Calu3 (cell line): ENCODE measurements at regions not wholly inside any gene's neighbourhood (a gene's known extent, or its start where the extent isn't known, plus 50 kb on each side); places are given as distances from the start of the nearest gene placed in this dataset.

Experiments
- BruUV-seq: library from RNA; stranded (reverse); fragments of 400-500 nt; replicated peaks from 2 replicates; lab custom pipeline; 2021; lab: Mats Ljungman, UMichigan
- CTCF ChIA-PET: fragments of 300-600 bp; sonication (Branson Sonifier 250); formaldehyde crosslinking; loops from one replicate; lab custom pipeline; 2022; ENCODE audit warnings: antibody characterized with exemption; lab: Charles Lee
- DNase-seq: peaks from one replicate; pipeline ENCODE4 v3.0.0; 2022
- H3K27ac Mint-ChIP-seq: one replicate; pipeline ENCODE4 v1.8.0; 2022; ENCODE audit warnings: mixed read lengths; ENCODE audit not compliant: unreplicated experiment
- H3K27me3 Mint-ChIP-seq: one replicate; pipeline ENCODE4 v1.8.0; 2022; ENCODE audit warnings: mixed read lengths; ENCODE audit not compliant: unreplicated experiment
- H3K36me3 Mint-ChIP-seq: one replicate; pipeline ENCODE4 v1.8.0; 2022; ENCODE audit warnings: mild to moderate bottlenecking, moderate library complexity, mixed read lengths; ENCODE audit not compliant: insufficient read depth, unreplicated experiment
- H3K4me1 Mint-ChIP-seq: one replicate; pipeline ENCODE4 v1.8.0; 2022; ENCODE audit warnings: mild to moderate bottlenecking, low read depth, mixed read lengths; ENCODE audit not compliant: unreplicated experiment
- H3K4me3 Mint-ChIP-seq: one replicate; pipeline ENCODE4 v1.8.0; 2022; ENCODE audit warnings: mild to moderate bottlenecking, low read depth, moderate library complexity, mixed read lengths; ENCODE audit not compliant: unreplicated experiment
- H3K9me3 Mint-ChIP-seq: one replicate; pipeline ENCODE4 v1.8.0; 2022; ENCODE audit warnings: low read depth, mixed read lengths; ENCODE audit not compliant: unreplicated experiment
- CTCF ChIP-seq: fragments of 200-600 bp; IDR thresholded peaks from one replicate; pipeline ENCODE4 v1.8.0; 2022; ENCODE audit warnings: antibody characterized with exemption; ENCODE audit not compliant: unreplicated experiment
- intact Hi-C: fragments of 100-400 bp; cut with micrococcal nuclease; formaldehyde crosslinking; loops from one replicate; pipeline ENCODE4 v1.10.0; 2022; ENCODE audit not compliant: unreplicated experiment

- DNase-seq: no peak
- no peaks in the 10 kb centered on the region for H3K36me3 Mint-ChIP-seq
These were observed 353.9 kb upstream of the CAMK1G start for GRCh38 chr1:209229494-209230061.

GRCh38 chr1:209230314-209230713, 353.2 kb upstream of the CAMK1G start:
- CTCF ChIA-PET: no interaction called here
- no peak for TF ChIP-seq CTCF
- Mint-ChIP-seq H3K27me3 (peaks cover 2% of the 10 kb centered on the region), H3K4me3 (no peak overlapping the region), H3K27ac (no peak overlapping the region), H3K9me3 (peaks cover 2% of the 10 kb centered on the region), H3K4me1 (no peaks in the 10 kb centered on the region), H3K36me3 (no peaks in the 10 kb centered on the region)
- BruUV-seq: no TSS peak
- intact Hi-C loops: no loop called here
- DNase-seq: no peak

More at GRCh38 chr1:209229494-209230061, 353.9 kb upstream of the CAMK1G start:
- peaks cover 9% of the 10 kb centered on the region for H3K27me3 Mint-ChIP-seq
- H3K27ac Mint-ChIP-seq: no peak overlapping the region
- CTCF ChIA-PET: interaction anchor here (0.7 kb wide), 2 partner anchors 111 to 517 kb away, joined by 3 to 4 read pairs; no protein-coding TSS in a partner anchor
- intact Hi-C loops: no loop called here
- peaks cover 2% of the 10 kb centered on the region for H3K9me3 Mint-ChIP-seq
- no peaks in the 10 kb centered on the region for H3K4me1 Mint-ChIP-seq
- TF ChIP-seq CTCF: no peak
- no peak overlapping the region for H3K4me3 Mint-ChIP-seq
- no TSS peak for BruUV-seq

DNA sequence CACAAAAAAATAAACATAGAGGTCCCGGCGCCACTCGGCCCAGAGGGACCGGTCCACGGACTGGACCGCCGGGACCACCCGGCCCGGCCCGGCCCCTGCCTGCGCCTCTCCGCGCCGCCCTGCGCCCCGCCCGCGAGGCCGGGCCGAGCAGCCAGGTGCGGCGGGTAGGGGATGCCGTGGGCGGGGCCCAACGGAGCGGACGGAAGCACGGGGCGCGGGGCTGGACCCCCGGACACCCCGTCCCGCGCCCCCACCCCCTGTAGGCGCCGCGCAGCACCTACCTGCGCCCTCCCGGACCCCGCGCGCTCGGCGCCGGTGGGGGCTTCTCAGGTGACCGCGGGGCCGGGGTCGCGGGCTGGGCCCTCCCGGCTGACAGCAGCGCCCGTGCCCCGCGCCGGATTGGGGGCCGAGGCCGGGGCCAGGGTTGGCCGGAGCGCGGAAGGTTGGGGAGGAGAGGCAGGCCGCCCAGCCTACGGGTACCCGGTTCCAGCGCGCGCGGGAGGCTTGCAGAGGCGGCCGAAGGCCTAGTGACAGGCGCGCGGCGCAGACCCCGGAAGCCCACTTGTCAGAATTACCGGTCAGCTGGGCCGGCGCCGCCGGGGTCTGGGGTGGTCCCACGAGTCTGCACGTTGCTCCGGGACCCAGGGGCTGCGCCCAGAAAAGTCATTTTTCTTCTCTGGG, 351.9 kb upstream of the CAMK1G start:
- TF ChIP-seq CTCF: no peak
- BruUV-seq: no TSS peak
- no peaks in the 10 kb centered on the region for H3K4me1 Mint-ChIP-seq
- no peaks in the 10 kb centered on the region for H3K27me3 Mint-ChIP-seq
- no peak overlapping the region for H3K4me3 Mint-ChIP-seq
- intact Hi-C loops: no loop called here
- CTCF ChIA-PET: no interaction called here
- no peak for DNase-seq
- H3K36me3 Mint-ChIP-seq: no peaks in the 10 kb centered on the region
- no peak overlapping the region for H3K27ac Mint-ChIP-seq
- peaks cover 2% of the 10 kb centered on the region for H3K9me3 Mint-ChIP-seq

DNA sequence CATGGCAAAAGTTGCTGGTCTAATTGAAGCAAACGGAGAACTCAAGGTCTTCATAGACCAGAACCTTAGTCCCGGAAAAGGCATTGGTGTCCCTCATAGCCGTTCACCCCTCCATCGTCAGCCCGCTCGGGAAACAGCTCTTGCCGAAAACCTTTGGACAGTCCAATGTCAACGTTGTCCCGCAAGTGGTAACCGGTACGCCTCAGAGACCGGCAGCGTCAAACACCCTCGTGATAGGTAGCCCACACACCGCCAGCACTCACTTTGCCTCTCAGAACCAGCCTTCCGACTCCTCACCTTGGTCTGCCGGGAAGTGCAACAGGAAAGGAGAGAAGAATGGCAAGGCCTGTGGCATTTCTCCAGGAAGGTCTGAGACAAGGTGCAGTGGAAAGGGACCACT, 351.3 kb upstream of the CAMK1G start:
- no peak overlapping the region for H3K4me3 Mint-ChIP-seq
- no peak overlapping the region for H3K27ac Mint-ChIP-seq
- CTCF ChIA-PET: no interaction called here
- peaks cover 2% of the 10 kb centered on the region for H3K9me3 Mint-ChIP-seq
- intact Hi-C loops: no loop called here
- H3K4me1 Mint-ChIP-seq: no peaks in the 10 kb centered on the region
- no TSS peak for BruUV-seq
- TF ChIP-seq CTCF: no peak
- DNase-seq: no peak
- H3K27me3 Mint-ChIP-seq: peaks cover 3% of the 10 kb centered on the region
- H3K36me3 Mint-ChIP-seq: no peaks in the 10 kb centered on the region
